K562 (cell line): ENCODE measurements at regions not wholly inside any gene's neighbourhood (a gene's known extent, or its start where the extent isn't known, plus 50 kb on each side); places are given as distances from the start of the nearest gene placed in this dataset.

Source experiments
- ATAC-seq: fragments of 200-7000 bp; cut with Tn5 transposase; 3 replicates; pipeline ENCODE4 v1.9.1; 2020; ENCODE audit warnings: moderate library complexity
- BruUV-seq: library from RNA; stranded (reverse); fragments of 400-500 nt; replicated peaks from 2 replicates; lab custom pipeline; 2021; lab: Mats Ljungman, UMichigan
- CTCF ChIA-PET: fragments of 300-600 bp; formaldehyde crosslinking; extraction: SDS; loops from one replicate; lab custom pipeline; 2021; ENCODE audit warnings: low intra/inter-chr PET ratio; lab: Yijun Ruan, JAX
- POLR2A ChIA-PET: fragments of 300-600, 350-650 bp; sonication (Branson Sonifier 250); formaldehyde crosslinking; extraction: SDS; loops from one replicate; lab custom pipeline; 2021; ENCODE audit warnings: antibody characterized with exemption, inconsistent platforms; lab: Yijun Ruan, JAX
- DNase-seq, 4 experiments: peaks; one replicate each; pipeline versions ENCODE4 v3.0.0 to v3.0.0-alpha.2; 2011 to 2018; ENCODE audit warnings: low spot score in 3 of 4, mixed read lengths in 3 of 4; ENCODE audit errors: extremely low read depth in 1 of 4
- FAIRE-seq: peaks from 2 replicates; lab custom pipeline; 2011; peaks lifted over from hg19 to GRCh38; lab: Jason Lieb, UNC
- H2AFZ ChIP-seq: 2 replicates; pipeline ENCODE4 v1.6.0; 2011; ENCODE audit warnings: low read depth, low read length, control low read depth, inconsistent platforms
- H3K27ac ChIP-seq: fragments of 200-600 bp; 3 replicates; pipeline ENCODE4 v1.8.0; 2011; ENCODE audit warnings: low read depth, mild to moderate bottlenecking, control low read depth, inconsistent platforms, low read length, moderate library complexity, mixed read lengths; ENCODE audit errors: extremely low read depth
- H3K27me3 ChIP-seq, 2 experiments: fragments of 300-600 bp in 1 of 2; 2 replicates in 1 of 2; 3 replicates in 1 of 2; pipeline versions ENCODE4 v1.6.0 to v1.8.0; 2011; ENCODE audit warnings: inconsistent platforms in 2 of 2, low read length in 2 of 2, mild to moderate bottlenecking in 1 of 2, mixed read lengths in 1 of 2, moderate library complexity in 1 of 2; ENCODE audit not compliant: control insufficient read depth in 2 of 2, insufficient read depth in 2 of 2
- H3K36me3 ChIP-seq: fragments of 300-600 bp; 3 replicates; pipeline ENCODE4 v1.8.0; 2011; ENCODE audit warnings: mild to moderate bottlenecking, low read length, inconsistent platforms; ENCODE audit not compliant: control insufficient read depth, insufficient read depth
- H3K4me1 ChIP-seq, 2 experiments: fragments of 200-600 bp in 1 of 2; replicated peaks in 1 of 2; 2 replicates in 1 of 2; 3 replicates in 1 of 2; pipeline versions ENCODE4 v1.5.1 to v1.8.0; 2011; ENCODE audit warnings: inconsistent platforms in 2 of 2, low read length in 2 of 2, mild to moderate bottlenecking in 1 of 2, mixed read lengths in 1 of 2, moderate library complexity in 1 of 2; ENCODE audit not compliant: control insufficient read depth in 2 of 2, insufficient read depth in 2 of 2
- H3K4me2 ChIP-seq: 2 replicates; pipeline ENCODE4 v1.6.1; 2011; ENCODE audit warnings: low read length, control low read depth, inconsistent platforms, mixed read lengths; ENCODE audit not compliant: insufficient read depth
- H3K4me3 ChIP-seq: fragments of 200-600 bp; sonication (generic), shearing (Covaris generic); 2 replicates; pipeline ENCODE4 v1.5.1; 2016; ENCODE audit warnings: control low read depth, inconsistent platforms
- H3K79me2 ChIP-seq: fragments of 200-600 bp; 3 replicates; pipeline ENCODE4 v1.8.0; 2011; ENCODE audit warnings: low read length, inconsistent platforms; ENCODE audit not compliant: control insufficient read depth, insufficient read depth
- H3K9ac ChIP-seq, 2 experiments: 2 replicates each; pipeline versions ENCODE4 v1.6.0 to v1.6.1; 2011; ENCODE audit warnings: low read depth in 2 of 2, low read length in 2 of 2, control low read depth in 1 of 2, inconsistent platforms in 1 of 2, mild to moderate bottlenecking in 1 of 2, mixed read lengths in 1 of 2; ENCODE audit not compliant: insufficient read depth in 1 of 2
- H3K9me1 ChIP-seq: one replicate; pipeline ENCODE4 v1.6.0; 2011; ENCODE audit warnings: inconsistent platforms, mild to moderate bottlenecking, low read length, moderate library complexity; ENCODE audit not compliant: control insufficient read depth, insufficient read depth
- H3K9me3 ChIP-seq: replicated peaks from 2 replicates; pipeline ENCODE4 v1.5.1; 2011; ENCODE audit warnings: low read depth, low read length, inconsistent platforms; ENCODE audit not compliant: control insufficient read depth, insufficient read depth
- H4K20me1 ChIP-seq: replicated peaks from 2 replicates; pipeline ENCODE4 v1.6.1; 2011; ENCODE audit warnings: low read length, inconsistent platforms, mixed read lengths; ENCODE audit not compliant: control insufficient read depth, insufficient read depth
- BRCA1 ChIP-seq, 2 experiments: fragments of 450-650 bp in 1 of 2; sonication (generic) in 1 of 2; formaldehyde crosslinking in 1 of 2; IDR thresholded peaks; 2 replicates each; pipeline versions ENCODE4 v1.5.0 to v1.6.1; 2017 to 2020; ENCODE audit warnings: mild to moderate bottlenecking in 1 of 2, missing genetic modification reagents in 1 of 2
- FOXJ3 ChIP-seq: sonication (generic); formaldehyde crosslinking; IDR thresholded peaks from 2 replicates; pipeline ENCODE4 v1.4.0; 2020; ENCODE audit warnings: mild to moderate bottlenecking, missing genetic modification reagents
- HBP1 ChIP-seq: fragments of 450-650 bp; formaldehyde crosslinking; IDR thresholded peaks from 2 replicates; pipeline ENCODE4 v1.4.0; 2022; ENCODE audit warnings: missing genetic modification characterization
- NUFIP1 ChIP-seq: fragments of 450-650 bp; IDR thresholded peaks from 2 replicates; pipeline ENCODE4 v1.6.1; 2018; ENCODE audit not compliant: partially characterized antibody
- PHF21A ChIP-seq: fragments of 450-650 bp; IDR thresholded peaks from 2 replicates; pipeline ENCODE4 v1.6.1; 2017; ENCODE audit warnings: low read depth, borderline replicate concordance
- SOX6 ChIP-seq: fragments of 450-650 bp; IDR thresholded peaks from 2 replicates; pipeline ENCODE4 v1.6.1; 2014; ENCODE audit warnings: mild to moderate bottlenecking
- SUPT5H ChIP-seq: fragments of 450-650 bp; IDR thresholded peaks from 2 replicates; pipeline ENCODE4 v1.6.1; 2016
- TCF3 ChIP-seq: sonication (generic); formaldehyde crosslinking; IDR thresholded peaks from 2 replicates; pipeline ENCODE4 v1.4.0; 2020; ENCODE audit warnings: mild to moderate bottlenecking, missing genetic modification reagents
- ZNF695 ChIP-seq: fragments of 450-650 bp; formaldehyde crosslinking; IDR thresholded peaks from 2 replicates; pipeline ENCODE4 v1.4.0; 2020; ENCODE audit warnings: mild to moderate bottlenecking, moderate library complexity
- ZNF77 ChIP-seq: fragments of 250-450 bp; sonication (Bioruptor Pico); IDR thresholded peaks from 2 replicates; pipeline ENCODE4 v1.5.0; 2020
- WGBS: fragments of 100-300 bp; shearing (Covaris generic); methylation state at CpG from one replicate; pipeline ENCODE4 v1.1.6; 2016; ENCODE audit warnings: low coverage, mixed read lengths; ENCODE audit not compliant: insufficient coverage; ENCODE audit errors: missing lambda C conversion rate; 5-methylcytosine and 5-hydroxymethylcytosine counted together
- in situ Hi-C: fragments of 300-500 bp; cut with MboI; formaldehyde crosslinking; loops from 4 replicates; pipeline ENCODE4 v1.15.0; 2018; ENCODE audit warnings: inconsistent platforms, mixed read lengths
- intact Hi-C: fragments of 100-400 bp; cut with micrococcal nuclease; formaldehyde crosslinking; loops from 2 replicates; pipeline ENCODE4 v1.14.2; 2022
- TF ChIP-seq, protein P1 (sequence below): fragments of 250-450 bp; sonication (Bioruptor Pico); IDR thresholded peaks from 2 replicates; pipeline ENCODE4 v1.4.0; 2020
- TF ChIP-seq, protein P2 (sequence below): fragments of 450-650 bp; conservative IDR thresholded peaks from 2 replicates; pipeline ENCODE4 v1.6.1; 2016; ENCODE audit warnings: missing genetic modification characterization, low read depth, mild to moderate bottlenecking, control low read depth, missing compliant biosample characterization

- 0% methylated on average over 3 of the region's 3 CpGs for WGBS
- H4K20me1 ChIP-seq: no peaks in the 10 kb centered on the region
- H3K9ac ChIP-seq: no peak overlapping the region
- in situ Hi-C loops: no loop called here
- BruUV-seq: no TSS peak
- ATAC-seq (no peak), FAIRE-seq (no peak), DNase-seq (no peak)
- H3K4me1 ChIP-seq: no peaks in the 10 kb centered on the region
- H3K9me3 ChIP-seq: no peaks in the 10 kb centered on the region; the same call in 1 of the 2 replicates
- H3K4me3 ChIP-seq: no peak overlapping the region
- no peaks in the 10 kb centered on the region for H3K27me3 ChIP-seq
- H3K79me2 ChIP-seq: no peaks in the 10 kb centered on the region
- intact Hi-C loops: no loop called here
- no peak overlapping the region for H3K4me2 ChIP-seq
- CTCF ChIA-PET: no interaction called here
- no peak overlapping the region for H3K27ac ChIP-seq
- TF ChIP-seq NUFIP1: no peak
- no peak for TF ChIP-seq TCF3 (CRISPR knock-in tag)
- no peak for TF ChIP-seq SUPT5H
- no peak for TF ChIP-seq FOXJ3 (CRISPR knock-in tag)
- TF ChIP-seq, protein P1, sequence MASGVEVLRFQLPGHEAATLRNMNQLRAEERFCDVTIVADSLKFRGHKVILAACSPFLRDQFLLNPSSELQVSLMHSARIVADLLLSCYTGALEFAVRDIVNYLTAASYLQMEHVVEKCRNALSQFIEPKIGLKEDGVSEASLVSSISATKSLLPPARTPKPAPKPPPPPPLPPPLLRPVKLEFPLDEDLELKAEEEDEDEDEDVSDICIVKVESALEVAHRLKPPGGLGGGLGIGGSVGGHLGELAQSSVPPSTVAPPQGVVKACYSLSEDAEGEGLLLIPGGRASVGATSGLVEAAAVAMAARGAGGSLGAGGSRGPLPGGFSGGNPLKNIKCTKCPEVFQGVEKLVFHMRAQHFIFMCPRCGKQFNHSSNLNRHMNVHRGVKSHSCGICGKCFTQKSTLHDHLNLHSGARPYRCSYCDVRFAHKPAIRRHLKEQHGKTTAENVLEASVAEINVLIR (CRISPR knock-in tag): no peak
- no peaks in the 10 kb centered on the region for H3K9me1 ChIP-seq
- no peaks in the 10 kb centered on the region for H3K36me3 ChIP-seq
- H2AFZ ChIP-seq: no peak overlapping the region
- POLR2A ChIA-PET: no interaction called here
These were observed 1337.9 kb upstream of the CHAC2 start for GRCh38 chr2:52429740-52430139.

DNA sequence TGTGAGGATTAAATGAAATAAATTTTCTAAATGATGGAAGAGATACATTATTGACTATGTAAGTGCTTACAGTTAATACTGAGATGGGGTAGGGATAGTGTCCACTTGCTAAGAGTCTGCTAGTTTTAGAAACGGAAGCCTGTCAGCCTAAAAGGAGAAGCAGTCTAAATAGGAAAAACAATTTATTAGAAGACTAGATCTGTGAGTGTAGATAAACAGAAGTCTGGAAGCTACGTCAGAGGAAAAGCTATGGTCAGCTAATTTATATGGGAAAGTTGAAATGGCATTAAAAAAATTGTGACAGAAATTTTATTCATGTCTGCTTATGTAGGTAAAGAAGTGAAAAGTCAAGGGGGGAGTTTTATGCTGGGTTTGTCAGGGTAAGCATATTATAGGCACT is 1338.4 kb upstream of the CHAC2 start:
- H3K4me1 ChIP-seq: no peaks in the 10 kb centered on the region
- WGBS: 0% methylated on average over 2 of the region's 2 CpGs
- no peaks in the 10 kb centered on the region for H3K27me3 ChIP-seq
- no peak overlapping the region for H2AFZ ChIP-seq
- no peaks in the 10 kb centered on the region for H3K36me3 ChIP-seq
- in situ Hi-C loops: no loop called here
- BruUV-seq: no TSS peak
- ATAC-seq (no peak), DNase-seq (no peak), FAIRE-seq (no peak)
- CTCF ChIA-PET: no interaction called here
- H3K9me3 ChIP-seq: no peaks in the 10 kb centered on the region; the same call in 1 of the 2 replicates
- H4K20me1 ChIP-seq: no peaks in the 10 kb centered on the region
- no peaks in the 10 kb centered on the region for H3K79me2 ChIP-seq
- H3K9me1 ChIP-seq: no peaks in the 10 kb centered on the region
- POLR2A ChIA-PET: no interaction called here
- no peak for TF ChIP-seq ZNF695 (CRISPR knock-in tag)
- TF ChIP-seq, protein P2, sequence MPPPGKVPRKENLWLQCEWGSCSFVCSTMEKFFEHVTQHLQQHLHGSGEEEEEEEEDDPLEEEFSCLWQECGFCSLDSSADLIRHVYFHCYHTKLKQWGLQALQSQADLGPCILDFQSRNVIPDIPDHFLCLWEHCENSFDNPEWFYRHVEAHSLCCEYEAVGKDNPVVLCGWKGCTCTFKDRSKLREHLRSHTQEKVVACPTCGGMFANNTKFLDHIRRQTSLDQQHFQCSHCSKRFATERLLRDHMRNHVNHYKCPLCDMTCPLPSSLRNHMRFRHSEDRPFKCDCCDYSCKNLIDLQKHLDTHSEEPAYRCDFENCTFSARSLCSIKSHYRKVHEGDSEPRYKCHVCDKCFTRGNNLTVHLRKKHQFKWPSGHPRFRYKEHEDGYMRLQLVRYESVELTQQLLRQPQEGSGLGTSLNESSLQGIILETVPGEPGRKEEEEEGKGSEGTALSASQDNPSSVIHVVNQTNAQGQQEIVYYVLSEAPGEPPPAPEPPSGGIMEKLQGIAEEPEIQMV (tag): no peak
- no peak for TF ChIP-seq SOX6
- TF ChIP-seq PHF21A: no peak
- no peak for TF ChIP-seq ZNF77 (CRISPR knock-in tag)
- no peak for TF ChIP-seq BRCA1 (IDR thresholded peaks at IDR 0.05)
- no peak for TF ChIP-seq BRCA1 (CRISPR knock-in tag; IDR thresholded peaks at IDR 0.05)
- no peak for TF ChIP-seq HBP1 (CRISPR knock-in tag)
- no peak overlapping the region for H3K4me3 ChIP-seq
- H3K27ac ChIP-seq: no peak overlapping the region
- no peak overlapping the region for H3K9ac ChIP-seq
- H3K4me2 ChIP-seq: no peak overlapping the region
- intact Hi-C loops: no loop called here
